Neuronal stem cell (in vitro differentiated cells): ENCODE measurements at regions not wholly inside any gene's neighbourhood (a gene's known extent, or its start where the extent isn't known, plus 50 kb on each side); places are given as distances from the start of the nearest gene placed in this dataset.

Experiments used
- DNase-seq: peaks from one replicate; pipeline ENCODE4 v3.0.0-alpha.2; 2013; ENCODE audit warnings: low spot score
- H2AFZ ChIP-seq: one replicate; pipeline ENCODE4 v1.6.1; 2013; ENCODE audit warnings: mild to moderate bottlenecking, low read length, inconsistent platforms
- H2AK5ac ChIP-seq: 2 replicates; pipeline ENCODE4 v1.6.1; 2013; ENCODE audit warnings: low read depth, mild to moderate bottlenecking, inconsistent platforms, low read length, moderate library complexity, mixed read lengths
- H2BK120ac ChIP-seq: 2 replicates; pipeline ENCODE4 v1.6.1; 2013; ENCODE audit warnings: low read depth, mild to moderate bottlenecking, inconsistent platforms, low read length, moderate library complexity, mixed read lengths
- H2BK12ac ChIP-seq: one replicate; pipeline ENCODE4 v1.6.1; 2013; ENCODE audit warnings: low read length, inconsistent platforms
- H2BK15ac ChIP-seq: 2 replicates; pipeline ENCODE4 v1.6.1; 2013; ENCODE audit warnings: mild to moderate bottlenecking, low read length, inconsistent platforms, mixed read lengths
- H2BK5ac ChIP-seq: one replicate; pipeline ENCODE4 v1.6.1; 2013; ENCODE audit warnings: inconsistent platforms, mild to moderate bottlenecking, low read length, moderate library complexity
- H3K14ac ChIP-seq: one replicate; pipeline ENCODE4 v1.6.1; 2013; ENCODE audit warnings: low read length, inconsistent platforms
- H3K18ac ChIP-seq: 2 replicates; pipeline ENCODE4 v1.6.1; 2013; ENCODE audit warnings: low read length, inconsistent platforms
- H3K23ac ChIP-seq: 2 replicates; pipeline ENCODE4 v1.6.1; 2013; ENCODE audit warnings: low read depth, mild to moderate bottlenecking, mixed read lengths, low read length, inconsistent platforms; ENCODE audit not compliant: poor library complexity
- H3K27ac ChIP-seq: replicated peaks from 3 replicates; pipeline ENCODE4 v1.5.1; 2013; ENCODE audit warnings: low read length, inconsistent platforms
- H3K27me3 ChIP-seq, 3 experiments: 2 replicates each; pipeline ENCODE4 v1.6.1; 2013; ENCODE audit warnings: low read length in 3 of 3, mild to moderate bottlenecking in 2 of 3, inconsistent platforms in 1 of 3, low read depth in 1 of 3, mixed read lengths in 1 of 3, moderate library complexity in 1 of 3; ENCODE audit not compliant: control insufficient read depth in 3 of 3, insufficient read depth in 3 of 3
- H3K36me3 ChIP-seq, 2 donors: replicated peaks in 1 of 2; 2 replicates each; pipeline ENCODE4 v1.6.1; 2013; ENCODE audit warnings: low read length in 2 of 2; ENCODE audit not compliant: control insufficient read depth in 2 of 2, insufficient read depth in 2 of 2
- H3K4ac ChIP-seq: 2 replicates; pipeline ENCODE4 v1.6.1; 2013; ENCODE audit warnings: inconsistent platforms, mild to moderate bottlenecking, low read length, moderate library complexity
- H3K4me1 ChIP-seq, 2 donors: 1 replicate in 1 of 2; 2 replicates in 1 of 2; pipeline ENCODE4 v1.6.1; 2013; ENCODE audit warnings: low read length in 2 of 2, low read depth in 1 of 2; ENCODE audit not compliant: control insufficient read depth in 2 of 2, insufficient read depth in 1 of 2
- H3K4me2 ChIP-seq: one replicate; pipeline ENCODE4 v1.6.1; 2013; ENCODE audit warnings: mild to moderate bottlenecking, low read length, inconsistent platforms; ENCODE audit not compliant: insufficient read depth, poor library complexity, severe bottlenecking
- H3K4me3 ChIP-seq, 2 donors: 2 replicates each; pipeline ENCODE4 v1.5.1; 2013; ENCODE audit warnings: low read length in 2 of 2, mild to moderate bottlenecking in 2 of 2, inconsistent platforms in 1 of 2, moderate library complexity in 1 of 2
- H3K79me1 ChIP-seq: one replicate; pipeline ENCODE4 v1.6.1; 2013; ENCODE audit warnings: low read depth, mild to moderate bottlenecking, inconsistent platforms, low read length, moderate library complexity
- H3K9ac ChIP-seq: one replicate; pipeline ENCODE4 v1.6.1; 2013; ENCODE audit warnings: mild to moderate bottlenecking, low read depth, low read length, inconsistent platforms; ENCODE audit not compliant: poor library complexity
- H3K9me3 ChIP-seq, 2 donors: replicated peaks in 1 of 2; 2 replicates each; pipeline versions ENCODE3 to v1.6.1; 2013; ENCODE audit warnings: low read length in 2 of 2, mild to moderate bottlenecking in 2 of 2, inconsistent platforms in 1 of 2, low read depth in 1 of 2, mixed read lengths in 1 of 2, moderate library complexity in 1 of 2; ENCODE audit not compliant: control insufficient read depth in 2 of 2, insufficient read depth in 1 of 2
- H4K8ac ChIP-seq: one replicate; pipeline ENCODE4 v1.6.1; 2013; ENCODE audit warnings: low read depth, mild to moderate bottlenecking, inconsistent platforms, low read length, moderate library complexity
- H4K91ac ChIP-seq: one replicate; pipeline ENCODE4 v1.6.1; 2013; ENCODE audit warnings: low read length, low read depth, mild to moderate bottlenecking, inconsistent platforms; ENCODE audit not compliant: poor library complexity
- WGBS, 2 donors: extraction: QIAGEN DNeasy Blood & Tissue Kit; methylation state at CpG; one replicate each; pipeline ENCODE4 v1.1.7; 2013; ENCODE audit warnings: missing lambda C conversion rate in 2 of 2, mixed read lengths in 1 of 2; ENCODE audit not compliant: insufficient read length in 2 of 2, insufficient replicate concordance in 1 of 2; ENCODE audit errors: extremely low coverage in 2 of 2; 5-methylcytosine and 5-hydroxymethylcytosine counted together

DNA sequence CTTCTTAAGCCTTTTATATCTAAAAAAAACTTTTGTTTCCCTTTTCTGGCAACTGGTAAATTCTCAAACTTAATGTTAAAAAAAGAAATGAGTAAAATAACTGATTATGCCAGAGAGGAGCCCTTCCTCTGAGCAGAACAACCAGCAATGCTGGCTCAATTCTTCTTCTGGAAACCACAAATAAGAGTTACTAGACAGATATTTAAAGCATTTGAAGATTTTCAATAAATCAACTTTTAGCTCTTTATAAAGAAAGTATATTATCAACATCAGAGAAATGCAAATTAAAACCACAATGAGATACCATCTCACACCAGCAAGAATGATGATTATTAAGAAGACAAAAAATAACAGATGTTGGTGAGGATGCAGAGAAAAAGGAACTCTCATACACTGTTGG, 61.1 kb upstream of the TCF21 start:
- Histone ChIP-seq H3K4me1 (no peaks in the 10 kb centered on the region), H3K23ac (no peak overlapping the region), H3K4me2 (no peak overlapping the region), H2BK5ac (no peak overlapping the region), H2AK5ac (no peak overlapping the region), H4K91ac (no peak overlapping the region), H2BK15ac (no peak overlapping the region), H3K4ac (no peak overlapping the region), H2BK120ac (no peak overlapping the region), H2BK12ac (no peak overlapping the region), H3K27me3 (no peaks in the 10 kb centered on the region), H3K27ac (no peak overlapping the region), H4K8ac (no peak overlapping the region), H3K9me3 (no peaks in the 10 kb centered on the region), H3K18ac (no peak overlapping the region), H3K14ac (no peak overlapping the region), H3K79me1 (no peaks in the 10 kb centered on the region), H3K36me3 (no peaks in the 10 kb centered on the region), H3K9ac (no peak overlapping the region), H3K4me3 (no peak overlapping the region), H2AFZ (no peak overlapping the region)
- DNase-seq = no peak

- WGBS, 2 donors = no CpG with 5 or more reads among the region's 3 CpGs
- H3K27ac ChIP-seq = no peak overlapping the region
- H3K36me3 ChIP-seq = no peaks in the 10 kb centered on the region
- no peak overlapping the region for H2AFZ ChIP-seq
- H2BK15ac ChIP-seq = no peak overlapping the region
- H3K79me1 ChIP-seq = no peaks in the 10 kb centered on the region
- no peak overlapping the region for H3K9ac ChIP-seq
- peaks cover 0 to 3% of the 10 kb centered on the region in 2 donors for H3K4me1 ChIP-seq
- no peak overlapping the region for H3K23ac ChIP-seq
- H3K4ac ChIP-seq = no peak overlapping the region
- no peak for DNase-seq
- peaks cover 0 to 2% (median 0%) of the 10 kb centered on the region in 3 experiments for H3K27me3 ChIP-seq
- H3K9me3 ChIP-seq = no peaks in the 10 kb centered on the region
- no peak overlapping the region for H4K91ac ChIP-seq
- H3K18ac ChIP-seq = no peak overlapping the region
- no peak overlapping the region for H2BK12ac ChIP-seq
- H4K8ac ChIP-seq = no peak overlapping the region
- no peak overlapping the region for H2AK5ac ChIP-seq
- H3K14ac ChIP-seq = no peak overlapping the region
- no peak overlapping the region for H3K4me3 ChIP-seq
- no peak overlapping the region for H2BK5ac ChIP-seq
- H2BK120ac ChIP-seq = no peak overlapping the region
- H3K4me2 ChIP-seq = no peak overlapping the region
Measured at GRCh38 chr6:133833949-133834359, 55.0 kb upstream of the TCF21 start.

DNA sequence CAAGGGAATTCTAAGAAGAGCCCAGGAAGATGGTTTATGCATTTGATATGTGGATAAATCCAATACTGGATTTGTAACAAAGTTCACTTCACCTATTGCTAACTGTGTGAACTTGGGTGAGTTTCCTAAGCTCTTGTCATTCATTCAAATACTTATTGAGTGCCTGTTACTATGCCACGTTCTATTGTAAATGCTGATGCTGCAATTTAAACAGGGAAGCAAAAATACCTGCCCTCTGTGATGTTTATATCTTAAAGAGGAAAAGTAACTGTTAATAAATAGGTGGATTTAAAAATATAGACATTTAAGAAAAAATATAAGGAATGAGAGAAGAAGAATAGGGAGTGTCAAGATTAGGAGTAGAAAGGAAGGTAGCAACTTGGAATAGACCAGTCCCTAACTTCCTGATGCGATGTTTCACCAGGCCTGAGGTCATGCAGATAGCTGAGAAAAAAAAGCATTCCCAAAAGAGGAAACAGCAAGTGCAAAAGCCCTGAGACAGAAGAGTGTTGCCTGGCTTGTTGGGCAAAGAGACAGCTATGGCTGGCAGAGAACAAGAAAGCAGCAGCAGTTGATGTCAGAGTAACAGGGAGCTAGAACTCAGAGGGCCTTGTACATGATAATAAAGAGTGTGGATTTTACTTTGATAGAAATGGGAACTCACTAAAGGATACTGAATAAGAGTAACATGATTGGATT, 54.3 kb upstream of the TCF21 start:
- no peak for DNase-seq
- H3K18ac ChIP-seq = no peak overlapping the region
- no peak overlapping the region for H3K14ac ChIP-seq
- no peaks in the 10 kb centered on the region for H3K79me1 ChIP-seq
- H3K4ac ChIP-seq = no peak overlapping the region
- no peak overlapping the region for H2BK120ac ChIP-seq
- H3K27ac ChIP-seq = no peak overlapping the region
- H3K9me3 ChIP-seq = no peaks in the 10 kb centered on the region
- H2AK5ac ChIP-seq = no peak overlapping the region
- no peak overlapping the region for H2BK5ac ChIP-seq
- H3K36me3 ChIP-seq = no peaks in the 10 kb centered on the region
- H3K4me1 ChIP-seq = peaks cover 0 to 3% of the 10 kb centered on the region in 2 donors
- no peak overlapping the region for H2AFZ ChIP-seq
- no peak overlapping the region for H4K8ac ChIP-seq
- no peak overlapping the region for H2BK12ac ChIP-seq
- H3K4me2 ChIP-seq = no peak overlapping the region
- H4K91ac ChIP-seq = no peak overlapping the region
- H3K27me3 ChIP-seq = peaks cover 0 to 2% (median 0%) of the 10 kb centered on the region in 3 experiments
- no peak overlapping the region for H3K9ac ChIP-seq
- WGBS, 2 donors = no CpG with 5 or more reads among the region's 2 CpGs
- H3K4me3 ChIP-seq = no peak overlapping the region
- H3K23ac ChIP-seq = no peak overlapping the region
- no peak overlapping the region for H2BK15ac ChIP-seq

GRCh38 chr6:133835901-133836300, 53.0 kb upstream of the TCF21 start:
- Histone ChIP-seq H3K9ac (no peak overlapping the region), H3K79me1 (no peaks in the 10 kb centered on the region), H3K14ac (no peak overlapping the region), H3K23ac (no peak overlapping the region), H2BK15ac (no peak overlapping the region), H3K27me3 (peaks cover 0 to 2% (median 0%) of the 10 kb centered on the region in 3 experiments), H3K18ac (no peak overlapping the region), H2AK5ac (no peak overlapping the region), H3K4me3 (no peak overlapping the region), H3K9me3 (no peaks in the 10 kb centered on the region), H4K91ac (no peak overlapping the region), H3K4me2 (no peak overlapping the region), H3K4ac (no peak overlapping the region), H3K36me3 (no peaks in the 10 kb centered on the region), H2BK5ac (no peak overlapping the region), H2AFZ (no peak overlapping the region), H3K27ac (no peak overlapping the region), H3K4me1 (peaks cover 0 to 3% of the 10 kb centered on the region in 2 donors), H2BK12ac (no peak overlapping the region), H2BK120ac (no peak overlapping the region), H4K8ac (no peak overlapping the region)
- DNase-seq = no peak
- WGBS, 2 donors = no CpG with 5 or more reads among the region's 4 CpGs
